GM18520 (cell line): ENCODE measurements at regions not wholly inside any gene's neighbourhood (a gene's known extent, or its start where the extent isn't known, plus 50 kb on each side); places are given as distances from the start of the nearest gene placed in this dataset.

ENCODE experiments used
- ATAC-seq: cut with Tn5 transposase; IDR thresholded peaks from one replicate; pipeline ENCODE4 v1.9.1; 2021; ENCODE audit not compliant: unreplicated experiment

- ATAC-seq, result no peak
Measured at GRCh38 chr14:101507836-101508150, 53.5 kb upstream of the DIO3 start.

GRCh38 chr14:101508196-101508947 is 52.9 kb upstream of the DIO3 start:
- ATAC-seq, result no peak

- no peak for ATAC-seq
Measured at GRCh38 chr14:101508948-101509729, 52.2 kb upstream of the DIO3 start.

GRCh38 chr14:101509730-101510371 is 51.4 kb upstream of the DIO3 start:
- no peak for ATAC-seq

GRCh38 chr14:101511199-101511598 is 50.1 kb upstream of the DIO3 start:
- ATAC-seq, result no peak
